ENCODE measurements at regions not wholly inside any gene's neighbourhood (a gene's known extent, or its start where the extent isn't known, plus 50 kb on each side); places are given as distances from the start of the nearest gene placed in this dataset.

DNA sequence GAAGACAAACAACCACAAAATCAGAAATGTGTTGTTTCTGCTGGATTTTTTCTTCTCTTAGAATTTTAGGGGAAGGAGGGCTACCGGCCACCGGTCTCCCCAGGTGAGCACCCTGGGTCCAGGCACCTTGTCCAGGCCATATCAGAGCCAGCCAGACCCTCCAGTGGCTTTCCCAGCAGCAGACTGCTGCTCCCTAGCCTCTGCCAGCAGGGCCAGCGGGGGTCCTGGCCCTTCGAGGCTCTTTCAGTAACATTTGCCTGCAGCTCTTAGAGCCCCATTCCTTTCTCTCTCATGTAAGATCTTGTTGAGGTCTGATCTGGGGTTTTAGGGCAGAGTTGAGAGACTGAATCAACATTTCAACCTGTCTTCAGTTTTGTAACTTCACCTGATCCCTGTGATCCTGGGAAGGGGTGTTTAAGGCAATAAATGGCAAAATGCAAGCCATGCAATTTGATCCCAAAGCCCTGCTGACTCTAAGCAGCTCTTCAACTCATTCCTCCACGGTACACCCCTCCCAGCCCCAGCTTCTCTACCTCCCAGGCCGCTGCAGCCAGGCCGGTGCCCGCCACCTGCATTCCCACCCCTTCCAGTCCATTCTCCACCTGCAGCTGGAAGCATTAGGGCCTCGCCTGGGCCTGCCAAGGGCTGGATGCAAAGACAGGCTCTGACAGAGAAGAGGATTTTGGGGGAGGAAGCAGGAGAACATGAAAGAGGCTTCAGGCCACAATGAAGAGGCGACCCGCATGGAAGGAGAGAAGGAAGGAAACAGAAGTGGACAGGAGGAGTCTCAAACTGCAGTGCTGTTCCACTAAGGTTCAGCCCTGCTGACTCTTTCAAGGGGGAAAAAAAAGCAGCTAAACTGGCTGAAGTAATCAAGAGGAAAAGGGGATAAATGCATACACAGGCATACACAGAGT, 113.0 kb upstream of the FGF3 start:
- DNase-seq: peak; percentile 2

DNA sequence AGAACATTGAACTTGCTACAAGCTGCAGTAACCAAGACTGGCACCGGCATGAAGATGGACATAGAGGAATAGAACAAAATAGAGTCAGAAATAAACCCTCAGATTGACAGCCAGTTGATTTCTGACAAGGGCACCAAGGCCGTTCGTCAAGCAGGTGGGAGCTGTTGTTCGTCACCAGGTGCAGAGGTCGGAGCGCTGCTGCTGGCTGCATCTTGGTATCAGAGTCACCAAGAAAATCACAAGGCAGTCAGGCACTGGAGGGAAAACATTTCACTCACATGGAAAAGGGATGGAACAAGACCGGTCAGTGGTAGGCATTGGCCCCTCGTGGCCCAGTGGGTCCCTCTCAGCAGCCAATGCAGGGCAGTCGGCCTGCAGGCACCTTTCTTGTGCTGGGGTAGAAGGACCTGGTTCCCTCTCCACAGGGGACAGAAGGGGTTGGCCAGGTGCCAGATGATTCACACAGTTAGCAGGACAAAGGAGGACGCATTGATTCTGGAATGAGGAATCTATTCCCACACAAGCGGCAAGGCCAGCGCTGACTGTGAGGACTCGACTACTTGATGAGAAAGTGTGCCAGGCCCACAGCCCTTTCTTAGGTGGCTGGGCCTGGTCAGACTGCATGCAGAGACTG, 115.8 kb upstream of the FGF3 start:
- DNase-seq: peak; percentile 3

DNA sequence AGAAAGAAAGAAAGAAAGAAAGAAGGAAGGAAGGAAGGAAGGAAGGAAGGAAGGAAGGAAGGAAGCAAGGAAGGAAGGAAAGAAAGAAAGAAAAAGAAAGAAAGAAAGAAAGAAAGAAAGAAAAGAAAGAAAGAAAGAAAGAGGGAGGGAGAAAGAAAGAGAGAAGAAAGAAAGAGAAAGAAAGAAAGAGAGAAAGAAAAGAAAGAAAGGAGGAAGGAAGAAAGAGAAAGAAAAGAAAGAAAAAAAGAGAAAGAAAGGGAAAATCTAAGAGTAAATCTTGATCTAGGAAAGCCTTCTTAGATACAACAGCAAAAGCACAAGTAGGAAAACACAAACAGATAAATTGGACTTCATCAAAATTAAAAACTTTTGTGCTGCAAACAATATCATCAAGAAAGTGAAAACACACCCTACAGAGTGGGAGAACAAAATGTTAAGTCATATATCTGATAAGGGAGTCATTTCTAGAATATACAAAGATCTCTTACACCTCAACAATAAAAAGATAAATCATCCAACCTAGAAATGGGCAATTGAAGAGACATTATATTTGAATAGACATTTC, 116.8 kb upstream of the FGF3 start:
- no peak for DNase-seq

DNA sequence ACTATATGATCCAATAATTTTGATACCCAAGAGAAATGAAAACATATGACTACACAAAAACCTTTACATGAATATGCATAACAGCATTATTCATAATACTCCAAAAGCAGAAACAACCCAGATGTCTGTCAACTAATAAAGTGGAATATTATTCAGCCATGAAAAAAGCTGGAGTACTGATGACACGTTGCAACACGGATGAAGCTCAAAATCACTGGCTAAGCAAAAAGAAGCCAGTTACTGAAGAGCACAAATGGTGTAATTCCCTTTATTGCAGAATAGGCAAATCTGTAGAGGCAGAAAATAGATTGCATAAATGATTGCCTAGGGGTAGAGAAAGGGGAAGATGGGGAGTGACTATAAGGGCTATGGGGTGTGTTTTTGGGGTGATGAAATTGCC, 117.6 kb upstream of the FGF3 start:
- no peak for DNase-seq

DNA sequence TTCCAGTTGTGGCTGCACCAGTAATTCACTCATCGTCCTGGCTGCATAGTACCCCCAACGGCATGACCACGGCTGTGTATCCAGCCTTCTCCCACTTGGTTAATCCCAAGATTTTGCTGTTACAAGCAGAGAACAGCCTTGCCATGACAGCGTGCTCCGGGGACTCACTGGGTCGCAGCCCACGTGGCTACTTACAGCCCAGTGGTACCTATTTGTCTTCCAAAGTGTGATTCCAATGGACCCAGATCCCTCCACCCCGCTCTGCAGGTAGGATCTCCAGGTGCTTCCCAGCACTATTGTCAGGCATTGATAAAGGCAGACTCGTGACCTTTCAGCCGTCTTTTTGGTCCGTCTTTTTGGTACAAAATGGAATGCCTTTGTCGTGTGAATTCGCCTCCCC, 119.0 kb upstream of the FGF3 start:
- peak; percentile 3 for DNase-seq

DNA sequence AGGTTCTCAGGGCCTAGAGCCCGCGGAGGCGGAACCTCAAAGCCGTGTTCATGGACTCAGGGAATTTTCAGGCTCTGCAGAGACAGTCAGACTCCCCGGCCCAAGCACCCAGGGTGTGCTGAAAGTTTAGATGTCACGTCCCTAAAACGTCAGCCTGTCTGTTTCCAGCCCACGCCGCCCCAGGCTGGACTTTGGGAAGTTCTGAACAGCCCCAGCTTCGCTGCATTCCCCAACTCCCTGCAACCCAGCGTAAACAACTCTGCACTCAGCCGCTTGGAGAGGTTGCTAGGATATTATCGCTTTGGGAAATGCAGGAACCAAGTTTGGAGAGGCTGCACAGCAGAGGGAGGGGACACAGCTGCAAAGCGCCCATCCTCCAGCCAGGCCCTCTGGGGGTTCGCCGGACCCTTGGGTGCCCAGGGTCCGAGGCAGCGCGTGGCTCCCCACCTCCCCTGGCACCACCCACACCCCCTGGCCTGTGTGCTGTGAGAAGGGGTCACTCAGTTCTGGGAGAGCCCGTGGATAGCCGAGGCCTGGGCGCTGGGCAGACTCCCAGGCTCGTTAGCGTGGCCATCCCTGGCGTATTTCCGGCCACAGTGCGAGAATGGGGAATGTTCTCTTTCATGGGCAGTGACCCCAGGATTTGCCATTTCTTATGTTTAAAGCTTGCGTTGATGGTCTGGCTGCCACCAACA, 120.5 kb upstream of the FGF3 start:
- peak; percentile 4 for DNase-seq

DNA sequence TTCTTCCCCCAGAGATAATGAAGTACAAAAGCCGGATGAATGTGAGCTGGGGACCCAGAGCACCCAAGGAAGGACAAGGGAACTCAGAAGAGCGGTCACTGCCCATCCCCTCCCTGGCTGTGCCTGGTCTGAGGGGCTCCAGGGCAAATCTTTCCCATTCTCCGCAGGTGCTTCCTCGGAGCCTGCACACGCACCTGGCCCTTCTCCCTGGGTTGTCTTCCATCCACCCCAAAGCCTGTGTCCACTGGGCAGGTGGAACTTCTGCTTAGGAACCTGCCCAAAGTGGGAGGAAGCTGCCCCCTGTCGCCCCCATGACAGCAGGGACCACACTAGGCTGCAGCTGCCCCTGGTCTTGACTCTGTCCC, 121.0 kb upstream of the FGF3 start:
- peak; percentile 1 for DNase-seq

DNA sequence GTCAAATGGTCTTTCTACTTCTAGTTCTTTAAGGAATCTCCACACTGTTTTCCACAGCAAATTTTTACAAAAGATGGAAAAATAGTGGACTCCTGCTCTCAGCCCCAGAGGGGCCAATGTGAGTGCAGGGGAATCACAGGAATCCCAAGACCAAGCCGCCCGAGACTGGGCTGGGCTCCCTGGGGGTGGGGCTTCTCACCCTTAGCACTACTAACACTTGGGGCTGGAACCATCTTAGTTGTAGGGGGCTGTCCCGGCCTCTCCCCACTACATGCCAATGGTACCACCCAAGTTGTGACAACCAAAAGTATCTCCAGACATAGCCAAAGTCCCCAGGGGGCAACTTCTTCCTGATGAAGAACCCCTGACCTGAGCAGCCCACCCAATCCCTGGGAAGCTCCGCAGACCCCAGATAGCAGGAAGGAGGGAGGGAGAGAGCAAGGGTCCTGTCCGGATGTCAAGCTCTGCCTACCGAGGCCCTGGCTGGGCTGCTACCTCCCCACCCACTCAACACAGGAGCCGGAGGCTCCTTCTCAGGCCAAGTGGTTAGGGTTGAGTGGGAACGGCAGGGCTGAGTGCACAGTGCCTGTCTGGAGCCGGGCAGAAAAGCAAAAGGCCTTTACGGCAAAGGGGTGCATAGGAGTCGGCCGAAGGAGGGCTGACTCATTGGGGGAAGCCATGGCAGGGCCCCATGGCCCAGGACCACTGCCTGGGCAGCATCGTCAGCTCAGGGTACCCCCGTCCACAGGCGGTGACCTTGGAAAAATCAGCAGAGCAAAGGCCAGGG, 122.5 kb upstream of the FGF3 start:
- peak; percentile 4 for DNase-seq

DNA sequence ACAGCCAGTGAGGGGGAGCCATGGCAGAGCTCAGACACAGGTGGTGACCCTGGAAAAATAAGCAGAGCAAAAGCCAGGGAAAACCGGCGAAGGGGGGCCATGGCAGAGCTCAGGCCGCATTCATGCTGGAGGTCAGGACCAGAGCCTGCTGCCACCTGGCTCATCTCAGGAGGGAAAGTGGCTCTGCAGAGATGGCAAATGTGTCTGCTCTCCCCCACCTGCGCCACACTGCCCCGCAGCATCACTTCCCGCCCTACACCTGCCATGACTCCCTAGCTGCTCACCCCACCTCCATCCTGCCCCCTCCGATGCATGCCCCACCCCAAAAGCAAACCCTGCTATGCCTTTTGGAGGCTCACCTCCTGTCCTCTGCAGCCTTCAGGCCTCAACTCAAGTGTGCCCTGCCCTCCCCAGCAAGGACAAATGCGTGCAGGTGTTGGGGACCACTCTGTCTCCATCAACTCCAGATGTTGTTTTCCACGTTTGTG, 123.2 kb upstream of the FGF3 start:
- DNase-seq: peak; percentile 6

DNA sequence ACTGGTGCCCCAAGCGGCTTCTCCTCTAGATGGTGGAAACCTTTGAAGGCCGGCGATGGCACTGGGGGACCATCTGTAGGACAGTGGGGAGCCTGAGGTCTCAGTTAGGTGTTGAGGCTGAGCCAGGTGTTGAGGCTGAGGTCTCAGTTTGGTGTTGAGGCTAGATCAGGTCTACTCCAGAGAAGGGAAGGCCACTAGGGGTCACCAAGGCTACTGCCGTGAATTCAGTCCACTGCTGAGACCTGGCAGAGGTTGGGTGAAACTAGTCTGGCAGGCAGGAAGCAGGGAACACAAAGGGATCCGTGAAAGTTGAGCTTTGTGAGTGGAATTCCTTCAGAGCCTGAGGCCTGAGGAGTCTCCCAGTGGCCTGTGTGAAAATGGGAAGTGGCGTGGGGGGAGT, 123.8 kb upstream of the FGF3 start:
- DNase-seq: no peak

DNA sequence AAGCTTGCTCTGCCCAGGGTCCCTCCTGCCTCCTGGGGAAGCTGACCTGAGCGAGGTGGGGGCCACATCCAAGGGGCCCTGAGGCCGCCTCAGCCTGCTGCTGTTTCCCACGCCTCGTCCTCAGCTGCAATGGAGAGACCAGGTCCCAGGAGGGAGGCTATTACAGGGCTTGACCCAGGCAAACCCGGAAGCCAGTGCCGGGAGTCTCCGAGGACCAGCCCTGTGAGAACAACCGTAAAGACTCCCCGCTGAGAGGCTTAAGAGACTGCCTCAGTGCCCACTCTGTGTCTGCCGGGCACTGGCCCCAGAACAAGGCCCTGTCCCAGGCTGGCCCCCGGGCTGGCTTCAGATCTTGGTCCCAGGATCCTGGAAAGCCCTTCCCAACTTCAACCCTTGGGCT, 124.3 kb upstream of the FGF3 start:
- no peak for DNase-seq

DNA sequence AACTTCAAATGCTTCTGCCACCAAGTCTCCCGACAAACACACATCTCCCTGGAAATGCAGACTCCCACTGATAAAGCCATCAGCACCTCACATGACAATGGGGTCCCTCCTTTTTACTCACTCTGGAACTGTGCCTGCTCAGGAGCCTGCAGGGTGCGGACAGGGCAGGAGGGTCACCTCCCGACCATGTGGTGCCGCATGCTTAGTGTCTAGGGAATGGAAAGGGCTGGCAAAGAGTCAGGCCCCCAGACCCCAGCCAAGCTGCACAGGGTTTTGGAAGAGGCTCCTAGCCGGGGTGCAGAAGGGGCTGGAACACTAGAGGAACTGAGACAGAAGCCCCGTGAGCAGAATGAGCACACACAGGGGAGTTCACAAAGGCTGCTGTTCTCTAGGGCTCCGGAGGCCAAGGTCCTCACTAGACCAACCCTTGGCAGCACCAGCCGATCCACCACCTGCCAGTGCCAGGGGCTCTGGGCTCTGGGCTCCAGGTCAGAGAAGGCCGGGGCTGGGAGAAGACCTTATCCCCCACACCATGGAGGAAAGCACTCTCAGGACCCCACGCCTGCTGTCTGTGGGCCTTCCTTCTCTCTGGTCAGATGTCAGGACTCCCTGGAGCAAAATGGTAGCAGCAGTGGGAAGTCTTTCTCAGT, 125.1 kb upstream of the FGF3 start:
- no peak for DNase-seq

DNA sequence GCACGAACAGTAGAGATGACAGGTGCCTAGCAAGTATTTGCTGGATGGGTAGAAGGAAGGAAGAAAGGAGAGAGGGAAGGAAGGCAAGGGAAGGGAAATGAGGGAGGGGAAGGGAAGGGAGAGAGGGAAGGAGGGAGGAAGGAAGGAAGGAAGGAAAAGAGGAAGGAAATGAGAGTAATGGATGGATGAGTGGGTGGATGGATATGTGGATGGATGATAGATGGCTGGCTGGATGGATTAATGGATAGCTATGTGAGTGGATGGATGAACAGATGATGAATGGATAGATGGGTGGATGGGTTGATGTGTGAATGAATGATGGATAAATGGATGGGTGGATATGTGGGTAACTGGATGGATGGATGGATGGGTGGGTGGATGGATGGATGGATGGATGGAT, 125.9 kb upstream of the FGF3 start:
- no peak for DNase-seq

DNA sequence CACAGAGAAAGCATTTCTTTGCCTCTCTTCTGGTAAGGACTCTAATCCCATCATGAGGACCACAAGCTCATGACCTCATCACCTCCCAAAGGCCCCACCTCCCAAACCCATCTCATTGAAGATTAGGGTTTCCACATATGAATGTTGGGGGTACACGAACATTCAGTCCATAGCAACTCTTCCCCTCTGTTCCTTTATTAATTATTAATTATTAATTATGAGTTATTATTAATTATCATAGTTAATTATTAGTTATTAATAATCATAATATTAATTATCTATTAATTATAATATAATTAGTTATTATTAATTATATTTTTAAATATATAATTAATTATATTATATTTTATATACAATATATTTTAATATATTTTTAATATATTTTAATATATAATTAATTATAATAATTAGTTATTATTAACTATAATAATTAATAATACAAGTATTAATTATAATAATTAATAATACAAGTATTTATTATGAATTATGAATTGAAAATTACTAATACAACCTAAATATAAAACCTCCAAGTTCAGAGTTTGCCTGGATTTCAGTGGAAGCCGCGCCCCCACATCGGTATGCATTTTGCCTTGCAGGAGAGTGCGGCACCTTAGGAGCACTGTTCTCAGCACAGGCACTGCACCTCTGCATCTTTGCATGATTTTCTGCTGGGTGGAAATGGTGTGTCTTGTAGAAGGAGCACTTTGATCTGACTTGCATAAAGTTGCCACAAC, 128.0 kb upstream of the FGF3 start:
- no peak for DNase-seq

DNA sequence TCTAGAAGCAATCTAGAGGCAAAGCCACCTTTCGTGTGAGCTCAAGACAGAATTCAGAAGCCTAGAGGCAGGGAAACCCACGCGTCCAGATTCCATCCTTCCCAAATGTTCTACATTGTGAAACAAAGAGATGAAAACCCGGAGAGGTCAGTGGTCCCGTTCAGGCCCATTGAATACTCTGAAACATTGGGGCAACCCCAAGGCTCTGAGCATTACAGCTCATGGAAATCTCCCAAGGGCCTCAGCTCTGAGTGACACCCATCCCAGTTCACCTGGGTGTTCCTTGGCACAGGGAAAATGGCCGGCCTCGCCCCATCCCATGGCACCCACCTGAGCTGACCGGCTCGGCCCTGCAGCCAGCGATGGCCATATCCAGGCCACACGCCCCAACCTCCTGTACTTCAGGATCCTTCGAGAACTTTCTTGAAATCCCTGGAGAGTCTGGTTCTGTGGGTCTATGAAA, 128.6 kb upstream of the FGF3 start:
- DNase-seq: no peak

DNA sequence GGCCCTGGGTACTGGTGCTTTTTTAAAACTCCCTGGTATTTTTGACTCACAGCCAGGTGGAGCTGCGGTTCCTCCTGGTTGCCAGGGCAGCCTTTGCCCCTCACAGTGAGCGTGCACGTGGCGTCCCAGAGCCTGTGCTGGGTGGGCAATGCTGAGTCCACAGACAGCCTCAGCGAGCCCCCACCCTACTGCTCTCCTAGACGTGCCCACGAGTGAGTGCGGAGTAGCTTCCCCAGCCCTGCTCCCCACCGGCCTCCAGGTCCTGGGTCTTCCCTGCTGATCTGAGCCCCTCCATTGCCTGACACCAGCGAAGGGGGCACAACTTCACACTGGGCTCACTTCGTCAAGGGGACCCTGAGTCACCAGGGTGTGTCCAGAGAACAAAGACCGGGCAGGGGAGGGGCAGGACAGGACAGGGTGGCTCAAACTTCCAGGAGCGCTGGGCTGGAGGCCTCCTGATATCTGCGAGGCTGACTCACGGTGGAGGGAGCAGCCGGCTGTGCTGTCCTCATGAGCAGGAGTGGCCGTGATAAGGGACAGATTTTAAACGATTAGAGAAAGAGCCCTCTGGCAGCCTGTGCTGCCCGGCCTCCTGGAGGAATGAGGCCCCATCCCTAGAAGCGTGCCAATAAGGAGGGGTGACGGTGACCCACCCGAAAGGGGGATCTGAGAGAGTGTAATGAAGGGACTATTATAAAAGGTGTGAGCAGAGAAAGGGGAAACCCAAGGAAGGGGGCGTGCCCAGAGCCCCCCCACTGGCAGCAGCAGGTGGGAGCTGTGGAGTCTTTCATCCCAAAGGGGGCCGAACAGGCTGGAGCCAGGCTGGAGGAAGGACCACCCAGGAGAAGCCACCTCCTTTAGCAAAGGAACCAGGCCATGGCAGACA, 129.3 kb upstream of the FGF3 start:
- no peak for DNase-seq

DNA sequence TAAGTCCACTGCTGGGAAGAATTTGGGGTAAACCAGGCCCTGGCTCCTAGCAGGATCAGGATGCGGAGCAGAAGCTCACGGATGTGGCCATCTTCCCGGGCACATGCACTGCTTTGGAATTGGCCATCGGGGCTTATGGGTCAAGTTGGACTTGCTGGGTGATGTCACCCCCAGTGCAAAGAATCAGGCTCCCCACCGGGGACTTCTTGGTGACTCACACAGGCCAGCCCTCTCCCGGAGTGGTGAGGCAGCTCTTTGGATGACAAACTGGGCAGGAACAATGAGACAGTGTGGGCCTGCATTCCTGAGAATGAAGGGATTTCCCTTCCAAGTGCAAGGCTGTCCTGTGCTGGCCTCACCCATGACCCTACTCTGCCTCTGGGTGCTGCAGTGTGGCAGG, 128.8 kb upstream of the ANO1 start:
- DNase-seq: peak; percentile 8

DNA sequence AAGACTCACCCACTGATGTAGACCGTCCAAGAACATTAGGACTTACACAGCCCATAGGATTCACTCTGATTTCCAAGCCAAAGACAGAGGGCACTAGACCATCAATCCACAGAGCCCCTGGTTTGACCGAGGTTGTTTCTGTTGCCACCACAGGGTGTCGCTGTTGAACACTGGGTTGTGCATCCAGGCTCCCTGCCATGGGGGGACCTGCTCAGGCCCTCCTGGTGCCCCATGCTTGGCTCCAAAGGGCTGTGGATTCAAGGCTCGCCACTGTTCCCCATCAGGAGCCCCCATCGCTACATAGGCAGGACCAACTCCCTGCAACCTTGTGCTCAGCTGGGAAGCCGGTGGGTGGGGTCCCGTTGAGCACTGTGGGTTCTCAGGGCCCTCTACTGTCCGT, 128.0 kb upstream of the ANO1 start:
- no peak for DNase-seq

DNA sequence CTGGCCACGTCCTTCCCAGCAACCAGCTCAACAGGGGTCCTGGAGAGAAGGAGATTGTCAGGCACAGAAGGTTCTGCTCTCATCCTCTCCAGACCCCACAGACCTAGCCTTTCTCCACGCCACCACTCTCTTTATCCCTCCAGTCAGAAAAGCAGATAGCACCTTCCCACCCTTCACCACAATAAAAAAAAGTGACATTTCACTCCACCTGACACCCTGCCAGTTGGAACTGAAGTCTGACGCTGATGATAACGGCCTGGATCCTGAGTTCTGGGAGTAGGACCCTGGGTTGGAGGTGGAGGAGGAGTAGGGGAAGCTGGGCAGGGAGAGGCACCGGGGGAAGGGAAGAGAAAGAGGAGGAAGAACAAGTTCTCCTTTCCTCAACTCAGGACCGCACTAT, 127.5 kb upstream of the ANO1 start:
- DNase-seq: no peak

DNA sequence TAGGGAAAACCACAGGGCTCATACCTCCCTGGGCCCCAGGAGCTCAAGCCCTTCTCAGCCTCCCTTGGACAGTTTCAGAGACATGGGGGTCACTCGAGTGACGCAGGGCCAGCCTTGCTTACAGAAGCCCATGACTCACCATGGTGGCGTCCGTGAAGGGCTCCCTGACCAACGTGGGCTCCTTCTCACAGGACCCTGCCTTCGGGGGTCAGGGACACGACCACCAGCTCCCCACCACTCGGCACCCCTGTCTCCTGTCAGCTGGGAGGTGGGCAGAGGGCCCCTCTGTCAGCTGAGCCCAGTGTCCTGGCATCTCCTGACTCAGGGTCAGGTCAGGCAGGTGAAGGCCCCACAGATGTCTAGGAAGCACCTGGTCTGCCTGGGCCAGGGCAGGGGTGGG, 126.3 kb upstream of the ANO1 start:
- DNase-seq: no peak

Measured in activated naive CD4-positive, alpha-beta T cell treated with anti-CD3 and anti-CD28 coated beads, Interleukin-2, amount 50 U/mL, for 16 hours (primary cell).